SK-N-SH (cell line): ENCODE measurements at regions not wholly inside any gene's neighbourhood (a gene's known extent, or its start where the extent isn't known, plus 50 kb on each side); places are given as distances from the start of the nearest gene placed in this dataset.

ENCODE experiments used
- CTCF ChIA-PET: fragments of 300-600, 350-600 bp; formaldehyde crosslinking; extraction: SDS; loops from one replicate; lab custom pipeline; 2021; lab: Yijun Ruan, JAX
- POLR2A ChIA-PET: fragments of 350-600 bp; sonication (Branson Sonifier 250); formaldehyde crosslinking; extraction: SDS; loops from one replicate; lab custom pipeline; 2020; ENCODE audit warnings: antibody characterized with exemption, inconsistent platforms; lab: Yijun Ruan, JAX
- DNase-seq: peaks from one replicate; pipeline ENCODE4 v3.0.0; 2012
- H2AFZ ChIP-seq: fragments of 200-600 bp; sonication (generic); 2 replicates; pipeline ENCODE4 v1.8.1; 2016; ENCODE audit warnings: antibody characterized with exemption, mild to moderate bottlenecking, low read depth
- H3F3A ChIP-seq: fragments of 200-600 bp; sonication (generic); replicated peaks from 2 replicates; pipeline ENCODE3; 2016; ENCODE audit warnings: antibody characterized with exemption, mild to moderate bottlenecking; ENCODE audit not compliant: insufficient read depth
- H3K27ac ChIP-seq, 2 experiments: fragments of 200-500 bp in 1 of 2; fragments of 200-600 bp in 1 of 2; sonication (Bioruptor generic) in 1 of 2; sonication (generic), shearing (Covaris generic) in 1 of 2; 2 replicates each; pipeline versions ENCODE4 v1.5.1 to v1.6.1; 2014 to 2016; ENCODE audit warnings: low read depth in 2 of 2, inconsistent platforms in 1 of 2, low read length in 1 of 2, mild to moderate bottlenecking in 1 of 2, mixed read lengths in 1 of 2
- H3K27me3 ChIP-seq: fragments of 200-600 bp; sonication (generic), shearing (Covaris generic); 2 replicates; pipeline ENCODE4 v1.6.1; 2016; ENCODE audit warnings: mixed run types; ENCODE audit not compliant: insufficient read depth
- H3K36me3 ChIP-seq, 2 experiments: fragments of 200-500 bp in 1 of 2; fragments of 200-600 bp in 1 of 2; sonication (Bioruptor generic) in 1 of 2; sonication (generic) in 1 of 2; replicated peaks in 1 of 2; 2 replicates each; pipeline versions ENCODE3 to v1.5.1; 2014 to 2016; ENCODE audit warnings: low read length in 1 of 2, mild to moderate bottlenecking in 1 of 2; ENCODE audit not compliant: insufficient read depth in 2 of 2, control insufficient read depth in 1 of 2
- H3K4me1 ChIP-seq, 2 experiments: fragments of 200-500 bp in 1 of 2; fragments of 200-600 bp in 1 of 2; sonication (Bioruptor generic) in 1 of 2; sonication (generic), shearing (Covaris generic) in 1 of 2; 2 replicates each; pipeline versions ENCODE4 v1.5.1 to v1.6.1; 2014 to 2016; ENCODE audit warnings: low read depth in 1 of 2, low read length in 1 of 2, mixed run types in 1 of 2; ENCODE audit not compliant: insufficient read depth in 2 of 2, control insufficient read depth in 1 of 2
- H3K4me2 ChIP-seq: fragments of 200-600 bp; sonication (generic), shearing (Covaris generic); 2 replicates; pipeline ENCODE4 v1.6.1; 2017; ENCODE audit warnings: mixed run types
- H3K4me3 ChIP-seq, 2 experiments: fragments of 200-500 bp in 1 of 2; fragments of 200-600 bp in 1 of 2; sonication (Bioruptor generic) in 1 of 2; sonication (generic), shearing (Covaris generic) in 1 of 2; 2 replicates each; pipeline versions ENCODE4 v1.5.1 to v1.8.1; 2014 to 2016; ENCODE audit warnings: low read depth in 2 of 2, inconsistent platforms in 1 of 2, low read length in 1 of 2, mild to moderate bottlenecking in 1 of 2, mixed read lengths in 1 of 2, moderate library complexity in 1 of 2
- H3K79me2 ChIP-seq: fragments of 200-600 bp; sonication (generic); 2 replicates; pipeline ENCODE4 v1.8.1; 2017; ENCODE audit warnings: mild to moderate bottlenecking; ENCODE audit not compliant: insufficient read depth
- H3K9ac ChIP-seq: fragments of 200-600 bp; sonication (generic); 2 replicates; pipeline ENCODE4 v1.6.1; 2017; ENCODE audit warnings: mixed run types
- H3K9me2 ChIP-seq: fragments of 200-600 bp; sonication (generic); 2 replicates; pipeline ENCODE4 v1.6.1; 2017; ENCODE audit warnings: mixed run types
- H3K9me3 ChIP-seq: fragments of 200-600 bp; sonication (generic); 2 replicates; pipeline ENCODE4 v1.6.1; 2017; ENCODE audit warnings: mixed run types, mild to moderate bottlenecking, moderate library complexity
- H4K20me1 ChIP-seq: fragments of 200-600 bp; sonication (generic); 2 replicates; pipeline ENCODE4 v1.6.1; 2017; ENCODE audit warnings: mild to moderate bottlenecking, mixed run types; ENCODE audit not compliant: insufficient read depth
- CTCF ChIP-seq: fragments of 200-600 bp; sonication (generic); IDR thresholded peaks from 2 replicates; pipeline ENCODE4 v1.6.1; 2017; ENCODE audit warnings: antibody characterized with exemption, mild to moderate bottlenecking, moderate library complexity
- ELF1 ChIP-seq: IDR thresholded peaks from 2 replicates; pipeline ENCODE4 v1.4.0; 2012
- EP300 ChIP-seq, 2 experiments: IDR thresholded peaks; 2 replicates each; pipeline versions ENCODE4 v1.4.0 to v1.6.1; 2012; ENCODE audit warnings: borderline replicate concordance in 1 of 2, low read depth in 1 of 2, low read length in 1 of 2
- EZH2phosphoT487 ChIP-seq: fragments of 200-600 bp; sonication (generic); IDR thresholded peaks from 2 replicates; pipeline ENCODE4 v1.6.1; 2017; ENCODE audit warnings: low read depth, mixed run types, mild to moderate bottlenecking, antibody characterized with exemption, moderate library complexity, borderline replicate concordance
- FOSL2 ChIP-seq: IDR thresholded peaks from 2 replicates; pipeline ENCODE4 v1.4.0; 2012; ENCODE audit warnings: low read depth, mild to moderate bottlenecking, moderate library complexity, borderline replicate concordance
- GABPA ChIP-seq: IDR thresholded peaks from 2 replicates; pipeline ENCODE4 v1.4.0; 2012; ENCODE audit warnings: low read depth, mild to moderate bottlenecking
- GATA2 ChIP-seq: sonication (generic); formaldehyde crosslinking; IDR thresholded peaks from 2 replicates; pipeline ENCODE4 v1.5.0; 2020; ENCODE audit warnings: mild to moderate bottlenecking, missing genetic modification reagents
- MAX ChIP-seq: IDR thresholded peaks from 2 replicates; pipeline ENCODE4 v1.4.0; 2012; ENCODE audit warnings: low read depth
- MEF2A ChIP-seq: IDR thresholded peaks from 2 replicates; pipeline ENCODE4 v1.4.0; 2012; ENCODE audit warnings: low read depth, borderline replicate concordance
- MXI1 ChIP-seq: IDR thresholded peaks from 2 replicates; pipeline ENCODE4 v1.6.1; 2012; ENCODE audit warnings: mild to moderate bottlenecking, low read depth, low read length, improper control_type of control experiment
- PBX3 ChIP-seq: IDR thresholded peaks from 2 replicates; pipeline ENCODE4; 2012
- REST ChIP-seq: IDR thresholded peaks from 2 replicates; pipeline ENCODE4 v1.6.1; 2012; ENCODE audit warnings: mild to moderate bottlenecking, low read depth, low read length, moderate library complexity
- RXRA ChIP-seq: IDR thresholded peaks from 2 replicates; pipeline ENCODE4 v1.4.0; 2012; ENCODE audit warnings: low read depth, mild to moderate bottlenecking, borderline replicate concordance
- SIN3A ChIP-seq: IDR thresholded peaks from 2 replicates; pipeline ENCODE4 v1.6.1; 2012; ENCODE audit warnings: low read depth, mild to moderate bottlenecking, low read length, moderate library complexity, borderline replicate concordance
- TAF1 ChIP-seq: IDR thresholded peaks from 2 replicates; pipeline ENCODE4 v1.6.1; 2012; ENCODE audit warnings: low read depth, mild to moderate bottlenecking, low read length, moderate library complexity, borderline replicate concordance
- USF2 ChIP-seq: fragments of 150-350 bp; IDR thresholded peaks from 2 replicates; pipeline ENCODE4 v1.6.1; 2017; ENCODE audit warnings: antibody characterized with exemption, low read length, low read depth, borderline replicate concordance
- YY1 ChIP-seq: IDR thresholded peaks from 2 replicates; pipeline ENCODE4 v1.4.0; 2012; ENCODE audit warnings: low read depth, mild to moderate bottlenecking
- WGBS: methylation state at CpG from one replicate; pipeline ENCODE4 v1.1.6; 2017; ENCODE audit warnings: low lambda C conversion rate; 5-methylcytosine and 5-hydroxymethylcytosine counted together
- TF ChIP-seq, protein P1 (sequence below): IDR thresholded peaks from 2 replicates; pipeline ENCODE4 v1.4.0; 2012; ENCODE audit warnings: low read depth, borderline replicate concordance

DNA sequence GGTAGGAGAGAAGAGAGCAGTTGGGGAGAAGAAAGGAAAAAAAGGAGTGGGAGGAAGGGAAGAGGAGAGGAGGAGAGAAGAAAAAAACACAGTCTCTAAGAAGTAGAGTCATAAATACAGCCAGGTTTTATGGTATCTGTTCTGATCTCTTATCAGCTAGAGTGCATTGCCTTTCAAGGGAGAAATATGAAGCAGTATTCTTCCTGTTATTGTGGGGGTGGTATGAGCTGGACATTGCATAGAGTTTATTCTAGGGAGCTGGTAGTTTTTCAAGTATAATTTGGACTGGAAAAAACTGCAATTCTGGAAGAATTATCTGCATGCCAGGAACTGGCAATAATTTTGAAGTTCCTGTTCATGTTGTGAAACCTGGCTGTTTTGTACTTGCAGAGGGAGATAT is 54.9 kb upstream of the TAB3 start (continued):
- no peak for TF ChIP-seq MXI1

- Histone ChIP-seq H3K9ac (no peak overlapping the region), H3K4me2 (no peak overlapping the region), H3K9me3 (no peaks in the 10 kb centered on the region), H3F3A (no peaks in the 10 kb centered on the region), H3K4me1 (no peaks in the 10 kb centered on the region), H3K36me3 (no peaks in the 10 kb centered on the region), H2AFZ (no peak overlapping the region), H3K4me3 (no peak overlapping the region), H3K79me2 (no peaks in the 10 kb centered on the region), H3K27me3 (no peaks in the 10 kb centered on the region), H4K20me1 (no peaks in the 10 kb centered on the region), H3K9me2 (no peaks in the 10 kb centered on the region), H3K27ac (no peak overlapping the region)
- CTCF ChIA-PET: no interaction called here
- no peak for DNase-seq
- TF ChIP-seq ELF1 (no peak), REST (no peak), SIN3A (no peak), MAX (no peak), PBX3 (no peak), YY1 (no peak), TAF1 (no peak), FOSL2 (no peak), USF2 (no peak), MEF2A (no peak), GATA2 (CRISPR knock-in tag) (no peak), RXRA (no peak), EZH2phosphoT487 (no peak), EP300 (IDR thresholded peaks at IDR 0.05; ENCODE audit: borderline replicate concordance in 1 of 2, low read depth in 1 of 2, low read length in 1 of 2) (no peak), GABPA (no peak), CTCF (no peak)
- TF ChIP-seq, protein P1, sequence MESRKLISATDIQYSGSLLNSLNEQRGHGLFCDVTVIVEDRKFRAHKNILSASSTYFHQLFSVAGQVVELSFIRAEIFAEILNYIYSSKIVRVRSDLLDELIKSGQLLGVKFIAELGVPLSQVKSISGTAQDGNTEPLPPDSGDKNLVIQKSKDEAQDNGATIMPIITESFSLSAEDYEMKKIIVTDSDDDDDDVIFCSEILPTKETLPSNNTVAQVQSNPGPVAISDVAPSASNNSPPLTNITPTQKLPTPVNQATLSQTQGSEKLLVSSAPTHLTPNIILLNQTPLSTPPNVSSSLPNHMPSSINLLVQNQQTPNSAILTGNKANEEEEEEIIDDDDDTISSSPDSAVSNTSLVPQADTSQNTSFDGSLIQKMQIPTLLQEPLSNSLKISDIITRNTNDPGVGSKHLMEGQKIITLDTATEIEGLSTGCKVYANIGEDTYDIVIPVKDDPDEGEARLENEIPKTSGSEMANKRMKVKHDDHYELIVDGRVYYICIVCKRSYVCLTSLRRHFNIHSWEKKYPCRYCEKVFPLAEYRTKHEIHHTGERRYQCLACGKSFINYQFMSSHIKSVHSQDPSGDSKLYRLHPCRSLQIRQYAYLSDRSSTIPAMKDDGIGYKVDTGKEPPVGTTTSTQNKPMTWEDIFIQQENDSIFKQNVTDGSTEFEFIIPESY: no peak
- WGBS: 32% methylated on average over 1 of the region's 1 CpG
- POLR2A ChIA-PET: no interaction called here
These were observed 52.8 kb upstream of the TAB3 start for GRCh38 chrX:30941898-30942297.
